Hepatocyte (in vitro differentiated cells): ENCODE measurements at regions not wholly inside any gene's neighbourhood (a gene's known extent, or its start where the extent isn't known, plus 50 kb on each side); places are given as distances from the start of the nearest gene placed in this dataset.

Source experiments
- DNase-seq: peaks from one replicate; pipeline ENCODE4 v3.0.0-alpha.2; 2016; ENCODE audit warnings: low spot score
- H2AFZ ChIP-seq: fragments of 200-600 bp; sonication (generic); 2 replicates; pipeline ENCODE4 v1.6.0; 2016; ENCODE audit warnings: antibody characterized with exemption, mild to moderate bottlenecking
- H3K27ac ChIP-seq: fragments of 200-600 bp; sonication (generic); 2 replicates; pipeline ENCODE4 v1.5.1; 2016; ENCODE audit warnings: mild to moderate bottlenecking
- H3K27me3 ChIP-seq: fragments of 200-600 bp; sonication (generic); 2 replicates; pipeline ENCODE4 v1.6.1; 2016
- H3K36me3 ChIP-seq: fragments of 200-600 bp; sonication (generic); replicated peaks from 2 replicates; pipeline ENCODE4 v1.5.1; 2016; ENCODE audit warnings: low read depth; ENCODE audit not compliant: insufficient read depth
- H3K4me1 ChIP-seq: fragments of 200-600 bp; sonication (generic); 2 replicates; pipeline ENCODE4 v1.5.1; 2016; ENCODE audit warnings: mild to moderate bottlenecking, moderate library complexity; ENCODE audit not compliant: insufficient read depth
- H3K4me2 ChIP-seq: fragments of 200-600 bp; sonication (generic); 2 replicates; pipeline ENCODE4 v1.6.0; 2016
- H3K4me3 ChIP-seq: fragments of 200-600 bp; sonication (generic); 2 replicates; pipeline ENCODE4 v1.5.1; 2016; ENCODE audit warnings: mild to moderate bottlenecking
- H3K79me2 ChIP-seq: fragments of 200-600 bp; sonication (generic); 2 replicates; pipeline ENCODE4 v1.6.0; 2017; ENCODE audit warnings: mild to moderate bottlenecking
- H3K9me2 ChIP-seq: fragments of 200-600 bp; sonication (generic); replicated peaks from 2 replicates; pipeline ENCODE4 v1.6.0; 2017; ENCODE audit warnings: mild to moderate bottlenecking; ENCODE audit not compliant: insufficient read depth
- H3K9me3 ChIP-seq: fragments of 200-600 bp; sonication (generic); 2 replicates; pipeline ENCODE4 v1.5.1; 2016; ENCODE audit warnings: low read depth, mild to moderate bottlenecking
- H4K20me1 ChIP-seq: fragments of 200-600 bp; sonication (generic); 2 replicates; pipeline ENCODE4 v1.6.0; 2016; ENCODE audit warnings: mild to moderate bottlenecking; ENCODE audit not compliant: insufficient read depth, poor library complexity, severe bottlenecking
- EZH2 ChIP-seq: fragments of 200-600 bp; sonication (generic); IDR thresholded peaks from 2 replicates; pipeline ENCODE4 v1.6.1; 2016; ENCODE audit warnings: antibody characterized with exemption, mild to moderate bottlenecking, borderline replicate concordance
- EZH2phosphoT487 ChIP-seq: fragments of 200-600 bp; sonication (generic); IDR thresholded peaks from one replicate; pipeline ENCODE4 v1.6.1; 2018; ENCODE audit warnings: antibody characterized with exemption, mild to moderate bottlenecking, low read depth, moderate library complexity; ENCODE audit not compliant: unreplicated experiment, severe bottlenecking
- WGBS: methylation state at CpG from one replicate; pipeline ENCODE4 v1.1.6; 2016; ENCODE audit warnings: low lambda C conversion rate; ENCODE audit errors: missing lambda C conversion rate; 5-methylcytosine and 5-hydroxymethylcytosine counted together
- TF ChIP-seq, protein P1 (sequence below): fragments of 200-600 bp; sonication (generic); IDR thresholded peaks from 2 replicates; pipeline ENCODE4 v1.5.1; 2016; ENCODE audit warnings: antibody characterized with exemption, mild to moderate bottlenecking; ENCODE audit not compliant: poor library complexity

DNA sequence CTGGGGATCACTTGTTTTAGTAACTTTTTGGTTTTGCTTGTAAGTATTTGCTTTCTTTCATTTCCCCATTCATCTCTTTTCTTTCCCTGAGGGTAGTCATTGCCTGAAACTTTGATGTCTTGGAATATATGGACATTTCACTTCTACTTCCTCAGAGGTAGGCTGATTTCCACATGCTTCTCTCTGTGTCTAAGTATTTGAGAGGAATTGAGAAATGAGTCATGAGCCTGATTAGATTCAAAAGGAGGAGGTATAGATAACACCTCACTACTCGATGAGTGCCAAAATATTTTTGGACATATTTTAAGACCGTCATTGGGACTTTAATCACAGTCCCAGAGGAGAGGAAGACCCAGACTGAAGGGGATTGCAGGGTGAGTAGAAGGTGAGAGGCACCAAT is 480.1 kb upstream of the SGO1 start:
- no peaks in the 10 kb centered on the region for H3K9me2 ChIP-seq
- no peaks in the 10 kb centered on the region for H3K79me2 ChIP-seq
- H4K20me1 ChIP-seq: no peaks in the 10 kb centered on the region
- no peak for DNase-seq
- no peaks in the 10 kb centered on the region for H3K9me3 ChIP-seq
- no peak for TF ChIP-seq EZH2phosphoT487
- no peak for TF ChIP-seq EZH2
- TF ChIP-seq, protein P1, sequence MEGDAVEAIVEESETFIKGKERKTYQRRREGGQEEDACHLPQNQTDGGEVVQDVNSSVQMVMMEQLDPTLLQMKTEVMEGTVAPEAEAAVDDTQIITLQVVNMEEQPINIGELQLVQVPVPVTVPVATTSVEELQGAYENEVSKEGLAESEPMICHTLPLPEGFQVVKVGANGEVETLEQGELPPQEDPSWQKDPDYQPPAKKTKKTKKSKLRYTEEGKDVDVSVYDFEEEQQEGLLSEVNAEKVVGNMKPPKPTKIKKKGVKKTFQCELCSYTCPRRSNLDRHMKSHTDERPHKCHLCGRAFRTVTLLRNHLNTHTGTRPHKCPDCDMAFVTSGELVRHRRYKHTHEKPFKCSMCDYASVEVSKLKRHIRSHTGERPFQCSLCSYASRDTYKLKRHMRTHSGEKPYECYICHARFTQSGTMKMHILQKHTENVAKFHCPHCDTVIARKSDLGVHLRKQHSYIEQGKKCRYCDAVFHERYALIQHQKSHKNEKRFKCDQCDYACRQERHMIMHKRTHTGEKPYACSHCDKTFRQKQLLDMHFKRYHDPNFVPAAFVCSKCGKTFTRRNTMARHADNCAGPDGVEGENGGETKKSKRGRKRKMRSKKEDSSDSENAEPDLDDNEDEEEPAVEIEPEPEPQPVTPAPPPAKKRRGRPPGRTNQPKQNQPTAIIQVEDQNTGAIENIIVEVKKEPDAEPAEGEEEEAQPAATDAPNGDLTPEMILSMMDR: no peak
- no peaks in the 10 kb centered on the region for H3K36me3 ChIP-seq
- H3K27ac ChIP-seq: no peak overlapping the region
- no peak overlapping the region for H3K4me3 ChIP-seq
- no peak overlapping the region for H2AFZ ChIP-seq
- WGBS: 82% methylated on average over 2 of the region's 2 CpGs
- H3K4me2 ChIP-seq: no peak overlapping the region
- H3K27me3 ChIP-seq: no peaks in the 10 kb centered on the region
- no peaks in the 10 kb centered on the region for H3K4me1 ChIP-seq

DNA sequence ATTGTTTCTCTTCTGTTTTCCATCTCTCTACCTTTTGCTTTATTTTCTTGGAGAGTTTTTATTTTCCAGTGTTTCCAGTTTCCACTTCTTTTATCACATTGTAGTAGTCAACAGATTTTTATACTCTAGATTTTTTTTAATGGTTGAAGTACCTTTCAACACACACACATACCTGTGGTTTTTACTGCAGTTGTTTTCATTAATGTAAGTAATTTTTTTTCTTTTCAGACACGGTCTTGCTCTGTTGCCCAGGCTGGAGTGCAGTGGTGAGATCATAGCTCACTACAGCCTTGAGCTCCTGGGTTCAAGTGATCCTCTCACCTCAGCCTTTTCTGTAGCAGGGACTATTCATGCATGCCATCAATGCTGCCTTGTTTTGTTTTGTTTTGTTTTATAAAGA is 472.5 kb upstream of the SGO1 start:
- Histone ChIP-seq H3K4me2 (no peak overlapping the region), H3K9me2 (no peaks in the 10 kb centered on the region), H3K27ac (no peak overlapping the region), H3K36me3 (no peaks in the 10 kb centered on the region), H3K27me3 (no peaks in the 10 kb centered on the region), H3K4me3 (no peak overlapping the region), H2AFZ (no peak overlapping the region), H4K20me1 (no peaks in the 10 kb centered on the region), H3K9me3 (no peaks in the 10 kb centered on the region), H3K79me2 (no peaks in the 10 kb centered on the region), H3K4me1 (no peaks in the 10 kb centered on the region)
- WGBS: 71% methylated on average over 1 of the region's 1 CpG
- DNase-seq: no peak
- TF ChIP-seq EZH2 (no peak), EZH2phosphoT487 (no peak)
- TF ChIP-seq, protein P1: no peak

DNA sequence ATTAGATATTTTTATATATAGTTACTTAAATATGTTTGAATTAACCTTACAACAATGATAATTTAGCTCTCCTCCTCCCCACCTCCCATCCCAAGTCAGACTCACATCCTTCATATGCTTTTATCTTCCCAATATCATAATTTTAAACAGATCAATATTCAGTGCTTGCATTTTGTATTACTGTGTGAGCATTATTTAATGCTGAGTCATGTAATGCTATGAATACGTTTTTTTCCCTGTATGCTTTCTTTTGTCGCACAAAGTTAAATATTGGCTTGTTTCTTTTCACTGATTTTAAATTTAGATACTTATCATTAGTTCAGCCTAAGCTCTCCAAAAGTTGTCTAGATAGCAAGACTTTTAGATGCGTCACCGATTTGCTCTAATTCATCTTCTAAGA is 471.6 kb upstream of the SGO1 start:
- Histone ChIP-seq H3K4me2 (no peak overlapping the region), H3K4me1 (no peaks in the 10 kb centered on the region), H3K27me3 (no peaks in the 10 kb centered on the region), H3K79me2 (no peaks in the 10 kb centered on the region), H3K9me2 (no peaks in the 10 kb centered on the region), H3K9me3 (no peaks in the 10 kb centered on the region), H3K27ac (no peak overlapping the region), H3K4me3 (no peak overlapping the region), H4K20me1 (no peaks in the 10 kb centered on the region), H3K36me3 (no peaks in the 10 kb centered on the region), H2AFZ (no peak overlapping the region)
- no peak for DNase-seq
- WGBS: 89% methylated on average over 4 of the region's 4 CpGs
- TF ChIP-seq, protein P1: no peak

DNA sequence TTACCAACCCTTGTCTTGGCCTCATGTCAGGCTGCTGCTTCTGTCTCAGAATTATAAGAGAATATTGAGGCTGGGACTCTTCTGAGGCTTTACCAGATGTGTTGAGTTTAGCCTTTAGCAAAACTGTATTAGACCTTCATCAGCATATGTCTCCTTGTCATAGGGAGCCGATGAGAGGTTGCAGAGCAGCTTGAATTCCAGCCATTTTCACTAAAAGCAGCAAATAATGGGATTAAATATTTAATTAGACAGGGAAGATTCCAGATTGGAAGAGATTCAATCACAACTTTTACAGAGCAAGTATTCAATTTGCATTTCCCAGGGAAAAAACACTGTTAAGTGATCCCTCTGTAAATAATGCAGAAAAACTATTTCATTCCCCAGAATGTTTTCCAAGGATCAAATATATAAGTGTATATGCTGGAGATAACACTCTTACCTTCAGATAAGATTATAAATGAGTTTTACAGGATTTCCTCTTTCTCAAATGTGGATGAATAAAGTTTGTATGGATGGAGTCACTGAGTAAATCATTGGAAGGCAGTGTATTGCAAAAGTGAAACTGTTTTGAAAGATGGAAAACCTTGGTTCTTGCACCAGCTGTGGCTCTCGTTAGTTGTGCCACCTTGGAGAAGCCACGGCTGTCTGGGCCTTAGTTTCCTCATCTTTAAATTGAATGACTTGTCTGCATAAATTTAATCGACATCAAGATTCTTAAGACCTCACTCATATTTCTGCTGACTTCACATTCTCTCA is 466.4 kb upstream of the SGO1 start:
- no peak overlapping the region for H3K4me2 ChIP-seq
- H3K27ac ChIP-seq: no peak overlapping the region
- H3K9me3 ChIP-seq: no peaks in the 10 kb centered on the region
- H4K20me1 ChIP-seq: no peaks in the 10 kb centered on the region
- WGBS: 76% methylated on average over 4 of the region's 4 CpGs
- no peak for DNase-seq
- no peaks in the 10 kb centered on the region for H3K36me3 ChIP-seq
- no peaks in the 10 kb centered on the region for H3K9me2 ChIP-seq
- no peaks in the 10 kb centered on the region for H3K4me1 ChIP-seq
- no peaks in the 10 kb centered on the region for H3K27me3 ChIP-seq
- no peaks in the 10 kb centered on the region for H3K79me2 ChIP-seq
- peak overlapping the region; percentile 16 for H2AFZ ChIP-seq
- H3K4me3 ChIP-seq: no peak overlapping the region
- TF ChIP-seq EZH2phosphoT487: no peak
- TF ChIP-seq, protein P1: no peak
- TF ChIP-seq EZH2: no peak
